Thyroid gland (tissue), 4 donors: ENCODE measurements at regions not wholly inside any gene's neighbourhood (a gene's known extent, or its start where the extent isn't known, plus 50 kb on each side); places are given as distances from the start of the nearest gene placed in this dataset.
"Not testable (repeated sequence)": the region's sequence is repeated elsewhere in the genome, so short reads cannot be mapped to it uniquely, and the experiment has no call there.

Source experiments
- POLR2A ChIP-seq, 2 donors: fragments of 450-650 bp; IDR thresholded peaks; one replicate each; pipeline ENCODE4 v1.6.1; 2017; ENCODE audit warnings: antibody characterized with exemption in 2 of 2, mild to moderate bottlenecking in 2 of 2, moderate library complexity in 1 of 2
- TF ChIP-seq, protein P1 (sequence below), 6 experiments: fragments of 200-600 bp in 3 of 6; fragments of 450-650 bp in 3 of 6; sonication (generic) in 3 of 6; IDR thresholded peaks; one replicate each; pipeline ENCODE4 v1.5.1; 2016 to 2019; ENCODE audit warnings: antibody characterized with exemption in 6 of 6, mild to moderate bottlenecking in 2 of 6, inconsistent platforms in 1 of 6, moderate library complexity in 1 of 6

DNA sequence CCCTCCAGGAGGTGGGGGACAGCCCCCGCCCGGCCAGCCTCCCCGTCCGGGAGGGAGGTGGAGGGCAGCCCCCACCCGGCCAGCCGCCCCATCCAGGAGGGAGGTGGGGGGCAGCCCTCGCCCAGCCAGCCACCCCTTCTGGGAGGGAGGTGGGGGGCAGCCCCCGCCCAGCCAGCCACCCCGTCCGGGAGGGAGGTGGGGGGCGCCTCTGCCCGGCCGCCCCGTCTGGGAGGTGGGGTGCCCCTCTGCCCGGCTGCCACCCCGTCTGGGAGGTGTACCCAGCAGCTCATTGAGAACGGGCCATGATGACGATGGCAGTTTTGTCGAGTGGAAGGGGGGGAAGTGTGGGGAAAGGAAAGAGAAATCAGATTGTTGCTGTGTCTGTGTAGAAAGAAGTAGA lies 81.9 kb upstream of the NALF2 start:
- TF ChIP-seq, protein P1, sequence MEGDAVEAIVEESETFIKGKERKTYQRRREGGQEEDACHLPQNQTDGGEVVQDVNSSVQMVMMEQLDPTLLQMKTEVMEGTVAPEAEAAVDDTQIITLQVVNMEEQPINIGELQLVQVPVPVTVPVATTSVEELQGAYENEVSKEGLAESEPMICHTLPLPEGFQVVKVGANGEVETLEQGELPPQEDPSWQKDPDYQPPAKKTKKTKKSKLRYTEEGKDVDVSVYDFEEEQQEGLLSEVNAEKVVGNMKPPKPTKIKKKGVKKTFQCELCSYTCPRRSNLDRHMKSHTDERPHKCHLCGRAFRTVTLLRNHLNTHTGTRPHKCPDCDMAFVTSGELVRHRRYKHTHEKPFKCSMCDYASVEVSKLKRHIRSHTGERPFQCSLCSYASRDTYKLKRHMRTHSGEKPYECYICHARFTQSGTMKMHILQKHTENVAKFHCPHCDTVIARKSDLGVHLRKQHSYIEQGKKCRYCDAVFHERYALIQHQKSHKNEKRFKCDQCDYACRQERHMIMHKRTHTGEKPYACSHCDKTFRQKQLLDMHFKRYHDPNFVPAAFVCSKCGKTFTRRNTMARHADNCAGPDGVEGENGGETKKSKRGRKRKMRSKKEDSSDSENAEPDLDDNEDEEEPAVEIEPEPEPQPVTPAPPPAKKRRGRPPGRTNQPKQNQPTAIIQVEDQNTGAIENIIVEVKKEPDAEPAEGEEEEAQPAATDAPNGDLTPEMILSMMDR (IDR thresholded peaks at IDR 0.05), result not testable (repeated sequence)
- not testable (repeated sequence) for TF ChIP-seq POLR2A (IDR thresholded peaks at IDR 0.05)
